ENCODE measurements at regions not wholly inside any gene's neighbourhood (a gene's known extent, or its start where the extent isn't known, plus 50 kb on each side); places are given as distances from the start of the nearest gene placed in this dataset.
"Not testable (repeated sequence)": the region's sequence is repeated elsewhere in the genome, so short reads cannot be mapped to it uniquely, and the experiment has no call there.

DNA sequence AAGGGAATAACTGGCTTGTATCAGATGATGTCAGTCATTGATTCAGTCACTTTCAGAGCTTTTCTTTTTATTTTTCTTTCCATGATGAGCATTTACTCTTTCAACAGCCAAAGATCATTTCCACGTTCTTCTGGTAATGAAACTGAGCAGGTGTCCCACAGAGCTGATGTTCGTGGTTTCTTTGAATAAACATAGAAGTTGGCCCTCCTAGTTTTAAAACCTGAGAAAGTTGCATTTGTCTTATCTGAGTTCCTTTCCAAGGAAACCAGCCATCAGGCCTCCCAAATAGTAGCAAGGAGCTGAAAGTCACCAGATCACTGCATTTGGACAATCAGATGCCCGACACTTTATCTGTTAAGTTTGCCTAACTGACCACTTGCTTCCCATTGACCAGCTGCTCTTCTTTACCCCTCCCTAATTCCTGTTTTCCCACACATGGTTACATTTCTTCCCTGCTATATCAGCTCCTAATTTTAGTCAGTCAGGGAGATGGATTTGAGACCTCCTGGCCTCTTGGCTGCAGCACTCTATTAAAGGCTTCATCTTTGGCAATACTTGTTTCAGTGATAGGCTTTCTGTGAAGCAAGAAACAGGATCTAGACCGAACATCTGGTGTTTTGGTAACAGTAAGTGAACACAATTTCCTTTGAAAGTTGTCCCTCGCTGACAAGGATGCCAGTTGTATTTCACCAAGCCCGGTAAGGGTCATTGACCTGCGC, 420.8 kb downstream of the CHSY3 start:
- DNase-seq (ENCODE audit: low spot score) = no peak

DNA sequence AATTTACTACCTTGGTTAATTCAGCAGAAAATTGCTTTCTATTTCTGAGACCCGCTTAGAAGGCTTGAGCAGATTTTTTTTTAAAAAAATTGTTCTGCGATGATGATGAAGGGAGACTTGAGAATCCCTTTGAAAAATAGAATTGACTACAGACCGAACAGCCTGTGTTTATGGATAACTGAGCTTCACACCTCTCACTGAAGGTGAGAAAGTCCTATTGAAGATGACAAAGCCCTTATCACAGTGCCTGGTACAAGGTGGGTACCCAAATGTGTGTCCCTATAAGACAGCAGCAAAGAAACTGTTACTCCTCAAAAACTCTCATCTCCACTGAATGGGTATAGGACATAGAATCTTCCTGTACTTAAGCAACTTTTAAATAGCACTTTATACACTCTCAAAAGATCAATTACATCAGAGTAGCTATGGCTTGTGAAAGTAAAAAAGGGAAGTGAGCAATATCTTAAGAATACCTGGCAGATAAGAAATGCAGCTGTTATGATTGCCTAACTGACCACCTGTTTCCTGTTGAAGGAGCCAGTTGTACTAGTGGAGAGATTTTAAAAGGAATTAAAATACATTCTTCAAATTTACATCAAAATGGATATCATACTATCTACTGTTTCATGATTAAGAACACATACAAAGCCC, 419.7 kb downstream of the CHSY3 start:
- DNase-seq (ENCODE audit: low spot score) = peak; percentile 12

DNA sequence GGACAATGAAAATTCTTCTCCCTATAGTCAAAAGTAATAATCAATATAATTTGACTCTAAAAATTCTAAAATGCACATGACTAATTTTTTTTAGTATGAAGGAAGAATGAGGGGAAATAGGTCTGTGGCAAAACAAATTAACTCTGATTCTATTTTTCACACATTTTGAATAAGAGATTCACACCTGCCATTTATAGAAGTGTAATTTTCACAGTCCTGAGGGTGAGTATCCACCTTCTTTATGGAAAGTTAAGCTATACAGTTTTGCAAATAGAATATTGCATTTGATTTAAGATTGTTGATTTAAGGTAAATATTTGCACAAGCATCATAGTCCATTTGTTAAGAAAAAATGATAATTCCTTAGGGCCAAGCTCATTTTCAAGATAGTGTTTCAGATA, 417.7 kb downstream of the CHSY3 start:
- DNase-seq (ENCODE audit: low spot score) = no peak

DNA sequence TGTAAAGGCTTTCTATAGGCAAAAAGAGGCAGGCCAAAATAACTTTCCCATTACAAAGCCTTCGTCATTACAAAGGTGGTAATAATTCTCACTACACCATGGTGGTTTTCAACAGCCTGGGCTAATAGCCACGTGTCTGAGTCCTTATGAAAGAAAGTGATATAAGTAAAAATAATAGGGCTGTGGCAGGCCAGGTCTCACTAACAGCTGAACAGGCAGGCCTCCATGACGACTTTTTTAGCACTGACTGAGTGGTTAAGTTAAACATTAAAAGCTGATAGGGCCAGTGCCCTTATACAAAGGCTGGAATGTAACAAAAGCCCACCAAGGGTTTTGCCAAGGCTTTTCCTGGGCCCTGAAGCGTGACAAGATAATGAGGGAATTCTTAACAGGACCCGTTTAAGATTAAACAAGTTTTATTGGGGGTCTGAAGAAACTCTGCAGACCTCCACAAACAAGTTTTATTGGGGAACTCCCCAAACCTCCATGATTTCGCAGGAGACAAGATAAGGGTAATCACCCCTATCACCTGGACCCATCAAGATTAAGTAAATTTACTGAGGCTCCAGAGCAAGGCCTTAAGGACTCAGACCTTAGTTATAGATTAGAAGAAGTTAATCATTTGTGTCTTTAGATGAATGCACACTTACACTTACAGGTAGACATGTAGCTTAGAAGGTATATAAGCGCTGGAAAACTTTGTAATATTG, 412.9 kb downstream of the CHSY3 start:
- DNase-seq (ENCODE audit: low spot score) = peak; percentile 79

DNA sequence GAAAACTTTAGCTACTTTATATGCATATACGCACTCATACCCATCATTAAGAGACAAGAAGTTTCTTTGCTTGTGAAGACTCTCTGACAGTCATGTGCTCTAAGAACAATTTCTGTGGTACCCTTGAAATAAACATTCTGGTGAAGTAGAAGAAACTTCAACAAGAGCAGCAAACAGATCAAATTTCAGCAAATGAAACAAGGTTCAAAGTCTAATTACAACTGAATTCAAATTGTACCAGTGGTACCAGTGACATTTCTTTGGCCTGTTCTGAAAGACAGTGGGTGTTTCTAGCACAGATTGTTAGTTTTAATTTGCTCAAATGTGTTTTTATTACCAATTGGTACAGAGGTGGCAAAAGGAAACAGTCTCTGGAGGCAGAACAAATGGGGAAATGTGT, 391.0 kb downstream of the CHSY3 start:
- DNase-seq (ENCODE audit: low spot score) = no peak

DNA sequence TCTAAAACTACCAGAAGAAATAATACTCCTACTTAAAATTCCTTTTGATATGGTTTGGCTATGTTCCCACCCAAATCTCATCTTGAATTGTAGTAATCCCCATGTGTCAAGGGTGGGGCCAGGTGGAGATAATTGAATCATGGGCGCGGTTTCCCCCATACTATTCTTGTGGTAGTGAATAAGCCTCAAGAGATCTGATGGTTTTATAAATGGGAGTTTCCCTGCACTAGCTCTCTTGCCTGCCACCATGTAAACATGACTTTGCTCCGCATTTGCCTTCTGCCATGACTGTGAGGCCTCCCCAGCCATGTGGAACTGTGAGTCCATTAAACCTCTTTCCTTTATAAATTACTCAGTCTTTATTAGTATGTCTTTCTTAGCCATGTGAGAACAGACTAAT, 390.5 kb downstream of the CHSY3 start:
- not testable (repeated sequence) for DNase-seq (ENCODE audit: low spot score)

DNA sequence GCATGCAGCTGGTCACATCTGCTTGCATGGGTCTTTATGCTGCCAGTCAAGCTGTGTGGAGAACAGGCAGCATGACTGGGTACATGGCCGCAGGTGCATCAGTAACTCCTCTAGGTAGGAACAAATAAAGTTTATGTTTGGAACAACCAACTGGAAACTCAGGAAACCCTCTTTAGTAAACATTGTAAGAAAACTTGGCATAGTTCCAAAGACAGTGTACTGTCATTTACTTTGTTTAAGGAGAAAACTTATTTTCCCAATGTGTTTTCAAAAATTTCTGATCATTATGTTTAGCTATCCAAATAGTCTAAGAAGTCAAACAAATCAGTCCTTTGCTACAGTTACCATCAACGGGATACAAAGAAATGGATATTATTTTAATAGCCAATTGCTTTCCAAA, 386.0 kb downstream of the CHSY3 start:
- no peak for DNase-seq (ENCODE audit: low spot score)

DNA sequence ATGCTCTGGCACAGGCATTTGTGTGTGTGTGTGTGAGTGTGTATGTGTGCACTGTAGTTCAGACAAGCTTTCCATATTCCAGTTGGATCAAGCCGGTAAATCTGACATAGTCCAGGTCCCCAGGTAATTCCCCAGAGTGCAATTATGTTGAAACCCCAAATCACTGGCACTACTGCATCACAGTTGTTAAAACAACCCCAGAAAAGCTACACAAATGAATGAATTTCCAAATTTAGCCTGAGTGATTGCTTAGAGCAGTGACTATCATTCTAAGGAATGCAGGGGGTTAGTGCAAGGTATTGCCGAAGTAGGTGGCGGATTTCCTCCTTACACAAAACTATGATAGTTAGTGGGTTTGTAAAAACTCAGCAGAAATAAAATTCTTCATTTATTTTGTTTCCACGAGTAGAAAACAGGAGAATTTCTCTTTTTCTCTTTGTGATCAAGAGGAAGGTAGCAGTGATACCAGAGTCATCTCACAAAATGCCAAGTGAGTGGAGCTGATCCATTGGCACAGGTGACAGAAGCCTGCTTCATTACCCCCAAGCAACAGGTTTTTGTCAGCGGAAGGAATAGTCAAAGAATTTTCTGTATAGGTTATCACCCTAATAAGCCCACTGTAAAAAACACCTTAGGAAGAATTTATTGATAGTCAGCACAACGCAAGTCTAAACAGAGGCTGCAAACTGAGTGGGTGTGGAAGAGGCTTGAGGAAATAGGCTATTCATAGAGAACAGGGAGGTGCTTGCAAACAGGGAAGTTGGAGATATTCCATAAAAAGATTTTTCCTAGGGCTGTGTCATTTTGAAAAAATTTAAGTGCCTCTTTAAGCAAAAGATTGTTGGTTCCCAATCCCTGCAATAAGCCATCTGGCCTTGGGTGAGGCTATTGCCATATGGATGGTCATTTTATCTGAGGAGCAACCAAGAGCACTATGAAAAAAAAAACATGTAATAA, 385.1 kb downstream of the CHSY3 start:
- peak; percentile 10 for DNase-seq (ENCODE audit: low spot score)

DNA sequence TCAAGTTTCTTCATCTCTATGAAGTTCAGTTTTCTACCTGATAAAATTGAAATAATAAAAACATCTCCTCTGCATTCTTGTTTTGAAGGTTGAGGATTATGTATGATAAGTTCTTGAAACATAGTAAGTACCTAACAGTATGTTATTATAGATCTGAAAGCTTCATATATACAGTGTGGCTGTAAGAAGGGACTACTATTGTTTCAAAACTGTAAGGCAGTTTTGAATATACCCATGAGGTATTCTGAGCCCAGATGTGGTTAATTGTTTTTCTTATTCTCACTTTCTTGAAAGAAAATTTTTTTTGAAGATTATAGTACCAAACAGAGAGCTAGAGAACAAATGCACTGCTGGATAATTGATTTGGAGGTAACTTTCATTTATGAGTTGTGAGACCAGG, 383.2 kb downstream of the CHSY3 start:
- DNase-seq (ENCODE audit: low spot score) = no peak

DNA sequence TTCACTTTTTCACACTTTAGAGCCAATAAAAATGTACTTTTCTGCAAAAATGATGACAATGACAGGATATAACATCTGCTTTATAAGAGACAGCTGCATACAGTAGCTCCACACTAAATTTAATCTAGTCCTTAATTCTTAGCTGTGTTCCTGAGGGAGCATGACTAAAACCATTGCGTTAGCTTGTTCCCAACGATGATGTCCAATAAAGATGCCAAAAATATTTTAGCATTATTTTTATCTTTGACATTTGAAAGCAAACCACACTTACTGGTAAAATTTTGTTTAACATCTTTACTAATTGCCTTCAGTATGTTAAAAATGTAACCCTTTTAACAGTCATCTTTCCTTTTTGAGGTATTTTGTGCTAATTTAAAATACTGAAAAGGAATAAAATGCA, 382.7 kb downstream of the CHSY3 start:
- DNase-seq (ENCODE audit: low spot score) = no peak

DNA sequence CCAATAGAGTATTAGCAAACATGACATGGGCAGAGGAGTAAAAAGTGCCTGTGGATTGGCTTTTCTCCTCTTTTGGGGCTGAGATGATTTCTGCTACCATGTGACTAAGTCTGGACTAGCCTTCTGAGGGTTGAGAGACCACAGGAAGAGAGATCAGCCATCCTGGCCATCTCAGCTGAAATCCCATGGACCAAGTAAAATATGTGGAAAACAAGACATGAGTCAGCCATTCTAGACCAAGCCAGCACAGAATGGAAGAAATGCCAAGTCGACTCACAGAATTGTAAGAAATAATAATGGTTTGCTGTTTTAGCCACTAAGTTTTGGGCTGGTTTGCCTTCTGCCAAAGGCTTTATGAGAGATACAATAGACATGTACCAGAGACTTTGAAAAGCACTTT, 377.8 kb downstream of the CHSY3 start:
- peak; percentile 23 for DNase-seq (ENCODE audit: low spot score)

DNA sequence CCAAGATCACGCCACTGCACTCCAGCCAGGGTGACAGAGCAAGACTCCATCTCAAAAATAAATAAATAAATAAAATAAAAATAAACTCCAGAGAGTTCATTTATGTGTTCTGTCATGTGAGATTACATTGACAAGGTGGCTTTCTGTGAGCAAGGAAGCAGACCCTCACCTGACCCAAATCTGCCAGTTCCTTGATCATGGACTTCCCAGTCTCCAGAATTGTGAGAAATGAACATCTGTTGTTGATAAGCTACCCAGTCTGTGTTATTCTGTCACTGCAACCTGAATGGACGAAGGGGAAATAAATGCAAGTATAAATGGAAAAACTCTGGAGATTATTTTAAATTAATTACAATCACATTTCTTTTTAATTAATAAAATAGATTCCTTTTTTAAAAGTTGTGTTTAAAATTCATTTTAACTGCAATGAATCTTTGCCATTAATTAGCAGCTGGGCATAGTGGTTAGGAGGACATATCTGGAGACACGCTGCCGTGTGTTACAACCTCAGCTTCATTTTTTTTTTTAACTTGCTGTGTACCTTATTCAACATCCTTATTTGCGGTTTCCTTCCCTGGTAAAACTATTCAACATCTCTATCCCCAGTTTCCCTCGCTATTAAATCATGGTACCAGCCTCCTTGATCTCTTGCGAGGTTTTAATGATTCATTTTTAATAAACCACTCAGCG, 376.4 kb downstream of the CHSY3 start:
- no peak for DNase-seq (ENCODE audit: low spot score)

DNA sequence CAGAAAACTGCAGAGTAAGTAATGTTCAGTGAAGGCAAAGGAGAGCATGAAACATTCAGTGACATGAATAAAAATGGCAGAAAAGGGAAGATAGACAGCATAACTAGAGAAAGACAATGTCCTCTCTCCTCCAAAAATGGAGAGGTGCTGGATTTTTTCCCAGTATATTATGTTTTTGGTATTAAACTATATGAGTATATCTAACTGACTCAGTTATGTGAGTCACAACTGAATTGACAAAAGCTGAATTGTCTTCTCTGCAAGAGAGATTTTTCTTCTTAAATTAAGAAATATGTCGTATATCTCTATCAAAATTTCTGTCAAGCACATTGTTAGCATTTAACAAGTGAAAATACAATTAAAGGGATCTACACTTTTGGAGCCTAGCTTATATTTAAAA, 375.1 kb downstream of the CHSY3 start:
- no peak for DNase-seq (ENCODE audit: low spot score)

DNA sequence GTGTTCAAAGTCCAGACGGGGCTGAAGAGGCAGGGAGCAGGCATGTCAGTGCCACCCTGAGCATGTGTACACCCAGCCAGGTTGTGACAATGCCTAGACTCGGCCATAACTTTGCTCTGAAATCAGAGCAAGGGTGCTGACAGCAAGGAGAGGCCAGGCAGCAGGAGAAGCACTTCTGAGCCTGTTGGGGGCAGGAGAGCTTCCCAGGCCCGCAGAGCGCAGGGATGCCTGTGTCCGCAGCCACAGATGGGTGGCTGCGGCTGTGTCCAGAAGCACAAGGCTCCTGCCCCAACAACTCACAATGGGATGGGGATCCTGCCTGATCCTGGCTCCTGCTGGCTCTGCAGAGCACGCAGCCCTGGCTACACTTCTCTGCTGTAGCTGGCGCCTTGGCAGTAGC, 373.9 kb downstream of the CHSY3 start:
- no peak for DNase-seq (ENCODE audit: low spot score)

DNA sequence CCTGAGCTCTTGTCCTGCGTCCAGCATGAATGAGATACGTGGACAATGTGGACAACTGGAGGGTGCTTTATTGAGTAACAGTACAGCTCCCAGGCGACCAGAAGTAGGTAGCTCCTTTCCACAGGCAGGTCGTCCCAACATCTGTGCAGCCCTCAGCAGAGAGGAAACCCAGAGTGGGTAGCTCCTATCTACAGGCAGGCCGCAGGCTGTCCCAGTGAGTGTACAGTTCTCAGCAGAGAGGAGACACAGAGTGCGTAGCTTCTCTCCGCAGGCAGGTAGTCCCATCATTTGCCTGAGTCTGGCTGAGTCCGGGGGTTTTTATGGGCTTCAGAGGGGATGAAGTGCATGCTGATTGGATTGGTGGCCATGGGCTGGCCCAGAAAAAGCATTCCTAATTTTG, 373.3 kb downstream of the CHSY3 start:
- DNase-seq (ENCODE audit: low spot score) = no peak

DNA sequence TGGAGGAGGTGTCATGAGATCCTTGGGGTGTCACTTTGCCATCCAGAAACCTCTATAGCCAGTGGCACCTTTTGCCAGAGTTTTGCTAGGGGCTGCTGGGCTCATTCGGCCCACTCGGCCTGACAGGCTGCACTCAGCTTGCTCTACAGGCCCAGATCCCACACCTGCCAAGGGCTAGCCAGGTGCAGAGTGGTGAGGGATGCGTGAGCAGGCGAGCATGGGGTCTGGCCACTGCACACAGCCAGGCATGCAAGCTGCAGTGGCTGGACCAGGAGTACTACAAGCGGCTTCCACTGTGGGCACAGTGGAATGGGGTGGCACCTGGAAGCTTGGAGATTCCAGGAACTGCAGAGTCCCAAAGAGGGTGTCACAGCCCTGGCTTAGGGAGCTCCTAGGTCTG, 372.7 kb downstream of the CHSY3 start:
- DNase-seq (ENCODE audit: low spot score) = no peak

DNA sequence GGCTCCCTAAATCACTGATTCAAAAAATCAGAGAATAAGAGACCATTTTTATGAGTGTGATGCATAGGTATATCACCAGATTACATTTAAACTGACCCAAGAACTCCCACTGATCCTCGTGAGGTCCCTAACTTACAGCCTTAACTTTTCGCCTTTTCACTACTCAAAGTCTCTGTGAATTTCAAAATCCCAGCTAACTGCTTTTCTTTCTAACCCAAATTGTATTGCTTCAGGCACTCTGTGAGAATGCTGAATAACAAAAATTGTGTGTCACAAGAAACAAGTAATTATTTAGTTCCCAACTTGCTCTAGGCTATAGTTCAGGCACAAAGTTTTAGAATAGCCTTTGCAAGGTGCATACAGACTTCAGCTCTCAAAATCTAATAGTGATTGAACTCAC, 368.6 kb downstream of the CHSY3 start:
- DNase-seq (ENCODE audit: low spot score) = no peak

DNA sequence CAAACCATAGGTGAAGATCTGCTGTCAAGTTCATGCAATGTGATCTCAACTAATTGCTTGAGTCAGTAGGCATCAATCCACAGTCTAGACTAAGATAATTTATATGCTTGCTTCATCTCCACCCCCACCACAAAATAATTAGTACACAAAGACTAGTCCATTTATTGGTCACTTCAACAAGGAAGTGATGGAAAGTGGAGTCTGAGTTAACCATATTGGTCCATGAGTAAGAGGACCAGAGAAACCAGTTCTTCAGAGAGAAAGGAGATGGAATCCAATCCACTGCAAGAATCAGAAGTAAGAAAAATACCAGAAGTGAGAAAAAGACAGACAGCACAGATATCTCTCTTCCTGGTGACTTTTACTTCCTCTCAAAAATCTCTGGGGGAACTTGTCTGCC, 366.5 kb downstream of the CHSY3 start:
- no peak for DNase-seq (ENCODE audit: low spot score)

DNA sequence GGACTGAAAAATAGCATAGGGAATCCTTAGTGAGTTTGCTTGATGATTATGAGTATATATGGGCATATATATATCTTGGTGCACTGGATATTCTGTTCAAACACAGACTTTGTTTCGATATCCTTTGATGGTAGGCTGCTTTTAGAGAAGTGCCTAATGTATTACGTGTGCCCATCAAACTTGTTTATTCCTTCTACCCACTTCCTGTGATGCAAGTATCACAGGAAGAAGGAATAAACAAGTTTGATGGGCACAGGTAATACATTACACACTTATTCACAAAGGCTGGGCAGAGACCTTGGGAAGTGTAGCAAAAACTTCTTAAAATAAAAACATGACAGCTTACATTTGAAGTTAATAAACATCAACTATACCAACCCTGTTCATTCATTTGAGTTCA, 364.2 kb downstream of the CHSY3 start:
- DNase-seq (ENCODE audit: low spot score) = no peak

DNA sequence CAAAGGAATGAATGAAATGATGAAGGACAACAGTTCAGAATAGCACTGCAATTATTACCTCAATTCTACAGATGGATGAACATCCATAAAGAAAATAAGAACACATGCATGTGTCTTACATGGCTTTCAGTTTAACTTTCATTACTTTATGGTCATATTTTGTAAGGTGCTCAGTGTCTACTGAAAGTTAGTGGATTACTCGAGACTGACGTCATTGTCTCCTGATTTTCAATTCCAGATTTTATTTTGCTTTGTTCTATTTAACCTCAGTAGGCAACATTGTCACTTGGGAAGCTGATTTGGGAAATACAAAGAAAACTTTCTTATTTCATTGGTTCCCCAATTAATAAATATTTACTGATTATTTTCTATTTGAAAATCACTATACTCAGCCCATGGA, 363.7 kb downstream of the CHSY3 start:
- DNase-seq (ENCODE audit: low spot score) = no peak

DNA sequence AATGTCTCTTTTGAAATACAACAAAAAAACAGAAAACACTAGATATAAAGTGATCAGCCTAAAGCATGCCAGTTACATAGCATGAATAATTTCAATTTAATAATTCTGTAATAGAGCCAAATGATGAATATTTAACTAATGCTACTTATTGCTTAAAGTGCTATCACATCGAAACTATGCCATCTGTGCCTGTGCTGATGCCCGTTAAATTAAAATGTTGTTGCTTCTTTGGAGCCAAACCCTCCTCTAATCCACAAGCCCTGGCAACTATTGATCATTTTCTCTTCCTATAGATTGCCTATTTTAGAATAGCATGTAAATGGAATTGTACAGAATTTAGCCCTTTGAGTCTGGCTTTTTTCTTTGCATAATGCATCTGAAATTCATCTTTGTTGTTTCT, 356.2 kb downstream of the CHSY3 start:
- no peak for DNase-seq (ENCODE audit: low spot score)

DNA sequence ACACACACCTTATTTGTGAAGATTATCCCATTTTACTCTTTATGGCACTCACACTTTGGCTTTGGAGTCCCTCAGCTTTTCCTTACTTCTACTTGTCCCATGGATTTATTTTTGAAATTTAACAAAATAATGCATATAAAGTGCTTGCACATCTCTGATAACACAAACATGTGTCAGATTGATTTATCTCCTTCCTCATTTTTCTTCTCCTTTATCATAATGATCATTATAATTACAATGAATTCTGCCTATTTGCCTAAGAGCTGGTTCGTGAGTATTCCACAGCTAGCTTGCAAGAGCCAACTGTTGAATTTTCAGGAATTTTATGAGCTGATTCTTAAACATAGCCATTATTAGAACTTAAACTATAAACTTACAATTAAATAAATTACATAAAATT, 347.7 kb downstream of the CHSY3 start:
- no peak for DNase-seq (ENCODE audit: low spot score)
